Cardiac muscle cell (in vitro differentiated cells and primary cell): ENCODE measurements at regions not wholly inside any gene's neighbourhood (a gene's known extent, or its start where the extent isn't known, plus 50 kb on each side); places are given as distances from the start of the nearest gene placed in this dataset.

ENCODE experiments used
- DNase-seq, 2 donors: peaks; one replicate each; pipeline versions ENCODE4 v3.0.0 to v3.0.0-alpha.2; 2010 to 2017; ENCODE audit warnings: low read depth in 1 of 2, low spot score in 1 of 2
- H3K27ac ChIP-seq: fragments of 200-600 bp; sonication (generic); 2 replicates; pipeline ENCODE4 v1.5.1; 2016
- H3K27me3 ChIP-seq: fragments of 200-600 bp; sonication (generic); 2 replicates; pipeline ENCODE4 v1.6.0; 2016; ENCODE audit warnings: control low read depth
- H3K36me3 ChIP-seq: fragments of 200-600 bp; sonication (generic); 2 replicates; pipeline ENCODE4 v1.5.1; 2016; ENCODE audit warnings: control low read depth
- H3K4me1 ChIP-seq: fragments of 200-600 bp; sonication (generic); 2 replicates; pipeline ENCODE4 v1.8.1; 2017; ENCODE audit warnings: low read depth, mild to moderate bottlenecking, mixed run types
- H3K4me3 ChIP-seq: fragments of 200-600 bp; sonication (generic); 2 replicates; pipeline ENCODE4 v1.5.1; 2016; ENCODE audit warnings: mild to moderate bottlenecking
- H3K9me3 ChIP-seq: fragments of 200-600 bp; sonication (generic); 2 replicates; pipeline ENCODE4 v1.5.1; 2017; ENCODE audit warnings: low read depth, mild to moderate bottlenecking, control low read depth
- CTCF ChIP-seq: IDR thresholded peaks from 2 replicates; pipeline ENCODE4 v1.5.1; 2012; ENCODE audit warnings: low read depth, mild to moderate bottlenecking, low read length

DNA sequence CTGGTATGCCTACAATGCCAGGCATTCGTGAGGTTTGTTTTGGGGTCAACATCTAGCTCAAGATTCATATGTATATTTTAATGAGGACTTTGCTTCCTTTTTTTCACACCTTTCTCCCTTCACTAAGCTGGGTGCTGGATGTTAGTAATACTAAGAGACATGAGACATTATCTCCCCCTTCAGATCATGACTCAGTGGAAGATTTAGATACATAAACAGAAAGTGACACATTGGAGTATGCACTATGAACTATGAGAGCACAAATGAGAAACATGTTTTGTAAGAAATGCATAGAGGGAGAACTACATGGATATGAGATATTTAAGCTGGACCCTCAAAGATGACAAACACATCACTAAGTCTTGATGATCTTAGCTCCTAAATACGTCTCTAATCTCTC is 286.3 kb downstream of the RPAP3 start:
- no peak for TF ChIP-seq CTCF
- no peak for DNase-seq
- no peaks in the 10 kb centered on the region for H3K36me3 ChIP-seq
- no peaks in the 10 kb centered on the region for H3K9me3 ChIP-seq
- no peaks in the 10 kb centered on the region for H3K27me3 ChIP-seq
- no peak overlapping the region for H3K4me3 ChIP-seq
- no peaks in the 10 kb centered on the region for H3K4me1 ChIP-seq
- no peak overlapping the region for H3K27ac ChIP-seq

GRCh38 chr12:47417955-47418354 is 287.9 kb downstream of the RPAP3 start:
- Histone ChIP-seq H3K9me3 (no peaks in the 10 kb centered on the region), H3K27ac (no peak overlapping the region), H3K4me3 (no peak overlapping the region), H3K4me1 (no peaks in the 10 kb centered on the region), H3K36me3 (no peaks in the 10 kb centered on the region), H3K27me3 (no peaks in the 10 kb centered on the region)
- DNase-seq: no peak
- TF ChIP-seq CTCF: no peak

DNA sequence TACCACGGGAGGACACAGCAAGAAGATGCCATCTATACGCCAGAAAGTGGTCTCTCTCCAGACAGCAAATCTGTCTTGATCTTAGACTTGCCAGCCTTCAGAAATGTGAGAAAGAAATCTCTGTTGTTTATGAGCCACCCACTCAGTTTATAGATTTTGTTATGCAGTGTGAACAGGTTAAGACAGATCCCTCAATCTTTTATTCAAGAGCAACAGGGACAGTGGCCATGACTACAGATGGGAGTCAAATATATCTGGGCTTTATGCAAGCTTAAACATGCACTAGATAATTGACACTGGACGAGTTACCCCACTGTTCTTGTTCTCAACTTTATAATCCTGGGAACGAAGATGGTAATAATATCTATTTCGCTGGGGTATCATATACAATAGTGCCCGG is 288.7 kb downstream of the RPAP3 start:
- Histone ChIP-seq H3K9me3 (no peaks in the 10 kb centered on the region), H3K36me3 (no peaks in the 10 kb centered on the region), H3K4me3 (no peak overlapping the region), H3K4me1 (no peaks in the 10 kb centered on the region), H3K27ac (no peak overlapping the region), H3K27me3 (no peaks in the 10 kb centered on the region)
- DNase-seq: no peak
- no peak for TF ChIP-seq CTCF

DNA sequence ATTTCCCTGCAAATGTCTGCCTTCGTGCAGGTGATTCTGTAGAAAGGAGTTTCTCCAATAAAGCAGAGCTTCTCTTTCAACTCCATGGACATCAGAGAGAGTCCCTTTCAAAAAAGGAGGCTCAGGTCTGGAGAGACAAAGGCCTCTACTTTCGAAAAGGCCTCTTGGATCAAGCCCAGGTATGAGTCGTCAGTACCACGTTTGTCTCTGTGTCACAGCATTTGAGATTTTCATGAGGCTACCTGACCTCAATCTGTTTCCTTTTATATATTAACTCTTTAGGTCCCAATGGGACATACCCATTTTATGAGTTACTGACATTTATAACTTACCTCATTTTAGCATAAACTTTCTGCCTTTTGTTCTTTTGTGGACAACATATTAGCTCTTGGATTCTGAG is 290.8 kb downstream of the RPAP3 start:
- TF ChIP-seq CTCF: no peak
- H3K9me3 ChIP-seq: no peaks in the 10 kb centered on the region
- DNase-seq: no peak
- H3K27ac ChIP-seq: no peak overlapping the region
- H3K4me3 ChIP-seq: no peak overlapping the region
- no peaks in the 10 kb centered on the region for H3K4me1 ChIP-seq
- no peaks in the 10 kb centered on the region for H3K36me3 ChIP-seq
- H3K27me3 ChIP-seq: no peaks in the 10 kb centered on the region

DNA sequence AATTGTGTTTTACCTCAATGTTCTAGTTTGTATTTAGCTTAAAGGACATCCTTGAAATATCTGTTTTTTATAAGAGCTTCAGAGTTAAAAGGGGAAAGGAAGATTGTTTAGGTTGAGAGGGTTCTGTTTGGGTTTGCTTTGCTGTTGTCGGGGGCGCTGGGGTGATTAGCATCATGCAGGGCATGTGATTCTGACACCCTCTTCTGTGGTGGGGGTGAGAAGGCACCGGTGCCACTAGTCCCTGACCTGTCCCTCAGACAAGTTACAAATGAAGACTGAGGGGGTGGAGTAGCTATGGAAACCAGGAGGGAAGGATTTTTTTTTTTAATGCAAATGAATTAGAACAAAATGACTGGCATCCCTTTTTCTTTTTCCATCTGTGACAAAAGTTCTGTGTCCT is 291.3 kb downstream of the RPAP3 start:
- no peak overlapping the region for H3K4me3 ChIP-seq
- no peak overlapping the region for H3K27ac ChIP-seq
- H3K27me3 ChIP-seq: no peaks in the 10 kb centered on the region
- DNase-seq: no peak
- TF ChIP-seq CTCF: no peak
- H3K36me3 ChIP-seq: no peaks in the 10 kb centered on the region
- H3K9me3 ChIP-seq: no peaks in the 10 kb centered on the region
- H3K4me1 ChIP-seq: no peaks in the 10 kb centered on the region

DNA sequence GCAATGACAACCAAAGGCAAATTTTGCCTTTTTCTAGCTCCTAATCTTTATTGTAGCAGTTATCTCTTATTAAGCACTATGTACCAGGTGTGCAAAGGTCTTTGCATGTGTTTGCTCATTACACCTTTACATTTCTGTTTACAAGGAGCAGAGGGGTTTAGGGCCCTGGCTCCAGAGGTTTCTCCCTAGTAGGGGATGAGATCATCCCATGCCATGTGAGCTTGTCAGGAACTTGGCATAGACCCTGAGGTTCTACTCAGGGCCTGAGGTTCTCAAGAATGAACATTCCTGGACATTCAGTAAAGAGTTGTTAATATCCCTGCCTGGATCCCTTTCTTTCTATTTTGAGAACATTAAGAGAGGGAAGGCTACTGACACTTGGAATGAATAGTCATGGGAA is 292.0 kb downstream of the RPAP3 start:
- no peak for TF ChIP-seq CTCF
- Histone ChIP-seq H3K27ac (no peak overlapping the region), H3K9me3 (no peaks in the 10 kb centered on the region), H3K4me1 (no peaks in the 10 kb centered on the region), H3K36me3 (no peaks in the 10 kb centered on the region), H3K4me3 (no peak overlapping the region), H3K27me3 (no peaks in the 10 kb centered on the region)
- DNase-seq: no peak
